ENCODE measurements at regions not wholly inside any gene's neighbourhood (a gene's known extent, or its start where the extent isn't known, plus 50 kb on each side); places are given as distances from the start of the nearest gene placed in this dataset.

GRCh38 chr5:89232139-89232603 lies 349.2 kb upstream of the MEF2C start:
- no peak for DNase-seq (ENCODE audit: low spot score)

- DNase-seq (ENCODE audit: low spot score) = no peak
These were observed 347.2 kb upstream of the MEF2C start for GRCh38 chr5:89230178-89230577.

GRCh38 chr5:89229331-89230070 lies 346.5 kb upstream of the MEF2C start:
- DNase-seq (ENCODE audit: low spot score) = no peak

GRCh38 chr5:89228355-89228754 lies 345.4 kb upstream of the MEF2C start:
- DNase-seq (ENCODE audit: low spot score) = no peak

- DNase-seq (ENCODE audit: low spot score) = no peak
These were observed 335.4 kb upstream of the MEF2C start for GRCh38 chr5:89218364-89218763.

GRCh38 chr5:89216606-89217005 lies 333.6 kb upstream of the MEF2C start:
- no peak for DNase-seq (ENCODE audit: low spot score)

GRCh38 chr5:89213573-89213972 lies 330.6 kb upstream of the MEF2C start:
- DNase-seq (ENCODE audit: low spot score) = no peak

GRCh38 chr5:89211836-89212235 lies 328.9 kb upstream of the MEF2C start:
- no peak for DNase-seq (ENCODE audit: low spot score)

- DNase-seq (ENCODE audit: low spot score) = no peak
These were observed 325.8 kb upstream of the MEF2C start for GRCh38 chr5:89208811-89209210.

- no peak for DNase-seq (ENCODE audit: low spot score)
These were observed 325.4 kb upstream of the MEF2C start for GRCh38 chr5:89208392-89208791.

GRCh38 chr5:89204756-89205155 lies 321.8 kb upstream of the MEF2C start:
- DNase-seq (ENCODE audit: low spot score) = no peak

GRCh38 chr5:89203611-89204010 lies 320.6 kb upstream of the MEF2C start:
- no peak for DNase-seq (ENCODE audit: low spot score)

- no peak for DNase-seq (ENCODE audit: low spot score)
These were observed 317.9 kb upstream of the MEF2C start for GRCh38 chr5:89200899-89201298.

GRCh38 chr5:89199306-89199705 lies 316.3 kb upstream of the MEF2C start:
- no peak for DNase-seq (ENCODE audit: low spot score)

GRCh38 chr5:89191374-89191773 lies 308.4 kb upstream of the MEF2C start:
- no peak for DNase-seq (ENCODE audit: low spot score)

GRCh38 chr5:89190515-89191265 lies 307.7 kb upstream of the MEF2C start:
- DNase-seq (ENCODE audit: low spot score) = no peak

- no peak for DNase-seq (ENCODE audit: low spot score)
These were observed 305.0 kb upstream of the MEF2C start for GRCh38 chr5:89187883-89188465.

- DNase-seq (ENCODE audit: low spot score) = no peak
These were observed 304.3 kb upstream of the MEF2C start for GRCh38 chr5:89187268-89187667.

GRCh38 chr5:89181546-89181945 lies 298.6 kb upstream of the MEF2C start:
- DNase-seq (ENCODE audit: low spot score) = no peak

- no peak for DNase-seq (ENCODE audit: low spot score)
These were observed 296.7 kb upstream of the MEF2C start for GRCh38 chr5:89179731-89180130.

- no peak for DNase-seq (ENCODE audit: low spot score)
These were observed 295.6 kb upstream of the MEF2C start for GRCh38 chr5:89178541-89178940.

- no peak for DNase-seq (ENCODE audit: low spot score)
These were observed 290.5 kb upstream of the MEF2C start for GRCh38 chr5:89173528-89173927.

Data from mesenteric fat pad (tissue), 1 donor.